ENCODE measurements at regions not wholly inside any gene's neighbourhood (a gene's known extent, or its start where the extent isn't known, plus 50 kb on each side); places are given as distances from the start of the nearest gene placed in this dataset.

- DNase-seq (ENCODE audit: low read depth, low spot score) = no peak
- in situ Hi-C loops (cut with HindIII; ENCODE audit: low pct_unique_long_range_greater_than_20kb, low sequenced_read_pairs) = no loop called here
These were observed 119.4 kb upstream of the PACRGL start for GRCh38 chr4:20580907-20581306.

GRCh38 chr4:20589436-20589835 is 110.8 kb upstream of the PACRGL start:
- in situ Hi-C loops (cut with HindIII; ENCODE audit: low pct_unique_long_range_greater_than_20kb, low sequenced_read_pairs) = no loop called here
- no peak for DNase-seq (ENCODE audit: low read depth, low spot score)

- in situ Hi-C loops (cut with HindIII; ENCODE audit: low pct_unique_long_range_greater_than_20kb, low sequenced_read_pairs) = no loop called here
- no peak for DNase-seq (ENCODE audit: low read depth, low spot score)
These were observed 109.4 kb upstream of the PACRGL start for GRCh38 chr4:20590849-20591248.

GRCh38 chr4:20591571-20591970 is 108.7 kb upstream of the PACRGL start:
- DNase-seq (ENCODE audit: low read depth, low spot score) = no peak
- in situ Hi-C loops (cut with HindIII; ENCODE audit: low pct_unique_long_range_greater_than_20kb, low sequenced_read_pairs) = no loop called here

- DNase-seq (ENCODE audit: low read depth, low spot score) = no peak
- in situ Hi-C loops (cut with HindIII; ENCODE audit: low pct_unique_long_range_greater_than_20kb, low sequenced_read_pairs) = no loop called here
These were observed 108.2 kb upstream of the PACRGL start for GRCh38 chr4:20592013-20592412.

GRCh38 chr4:20592663-20593062 is 107.6 kb upstream of the PACRGL start:
- in situ Hi-C loops (cut with HindIII; ENCODE audit: low pct_unique_long_range_greater_than_20kb, low sequenced_read_pairs) = no loop called here
- DNase-seq (ENCODE audit: low read depth, low spot score) = no peak

- in situ Hi-C loops (cut with HindIII; ENCODE audit: low pct_unique_long_range_greater_than_20kb, low sequenced_read_pairs) = no loop called here
These were observed 101.6 kb upstream of the PACRGL start for GRCh38 chr4:20598626-20599025.

GRCh38 chr4:20603671-20604313 is 96.5 kb upstream of the PACRGL start:
- in situ Hi-C loops (cut with HindIII; ENCODE audit: low pct_unique_long_range_greater_than_20kb, low sequenced_read_pairs) = no loop called here
- DNase-seq (ENCODE audit: low read depth, low spot score) = no peak

More at GRCh38 chr4:20598626-20599025, 101.6 kb upstream of the PACRGL start:
- peak; percentile 54 for DNase-seq (ENCODE audit: low read depth, low spot score)

- no peak for DNase-seq (ENCODE audit: low read depth, low spot score)
- in situ Hi-C loops (cut with HindIII; ENCODE audit: low pct_unique_long_range_greater_than_20kb, low sequenced_read_pairs) = no loop called here
These were observed 87.9 kb upstream of the PACRGL start for GRCh38 chr4:20612313-20612712.

GRCh38 chr4:20614816-20615215 is 85.4 kb upstream of the PACRGL start:
- in situ Hi-C loops (cut with HindIII; ENCODE audit: low pct_unique_long_range_greater_than_20kb, low sequenced_read_pairs) = no loop called here
- DNase-seq (ENCODE audit: low read depth, low spot score) = no peak

GRCh38 chr4:20615486-20616260 is 84.6 kb upstream of the PACRGL start:
- in situ Hi-C loops (cut with HindIII; ENCODE audit: low pct_unique_long_range_greater_than_20kb, low sequenced_read_pairs) = no loop called here
- no peak for DNase-seq (ENCODE audit: low read depth, low spot score)

- DNase-seq (ENCODE audit: low read depth, low spot score) = no peak
- in situ Hi-C loops (cut with HindIII; ENCODE audit: low pct_unique_long_range_greater_than_20kb, low sequenced_read_pairs) = no loop called here
These were observed 83.9 kb upstream of the PACRGL start for GRCh38 chr4:20616313-20616712.

GRCh38 chr4:20616848-20617247 is 83.4 kb upstream of the PACRGL start:
- no peak for DNase-seq (ENCODE audit: low read depth, low spot score)
- in situ Hi-C loops (cut with HindIII; ENCODE audit: low pct_unique_long_range_greater_than_20kb, low sequenced_read_pairs) = no loop called here

- in situ Hi-C loops (cut with HindIII; ENCODE audit: low pct_unique_long_range_greater_than_20kb, low sequenced_read_pairs) = no loop called here
These were observed 82.4 kb upstream of the PACRGL start for GRCh38 chr4:20617678-20618396.

GRCh38 chr4:20618731-20619130 is 81.5 kb upstream of the PACRGL start:
- no peak for DNase-seq (ENCODE audit: low read depth, low spot score)
- in situ Hi-C loops (cut with HindIII; ENCODE audit: low pct_unique_long_range_greater_than_20kb, low sequenced_read_pairs) = no loop called here

More at GRCh38 chr4:20617678-20618396, 82.4 kb upstream of the PACRGL start:
- DNase-seq (ENCODE audit: low read depth, low spot score) = no peak

- no peak for DNase-seq (ENCODE audit: low read depth, low spot score)
- in situ Hi-C loops (cut with HindIII; ENCODE audit: low pct_unique_long_range_greater_than_20kb, low sequenced_read_pairs) = no loop called here
These were observed 78.8 kb upstream of the PACRGL start for GRCh38 chr4:20621476-20621875.

- in situ Hi-C loops (cut with HindIII; ENCODE audit: low pct_unique_long_range_greater_than_20kb, low sequenced_read_pairs) = no loop called here
- peak; percentile 80 for DNase-seq (ENCODE audit: low read depth, low spot score)
These were observed 77.6 kb upstream of the PACRGL start for GRCh38 chr4:20622701-20623100.

GRCh38 chr4:20623939-20624338 is 76.3 kb upstream of the PACRGL start:
- in situ Hi-C loops (cut with HindIII; ENCODE audit: low pct_unique_long_range_greater_than_20kb, low sequenced_read_pairs) = no loop called here
- DNase-seq (ENCODE audit: low read depth, low spot score) = no peak
